GM18951 (cell line): ENCODE measurements at regions not wholly inside any gene's neighbourhood (a gene's known extent, or its start where the extent isn't known, plus 50 kb on each side); places are given as distances from the start of the nearest gene placed in this dataset.

ENCODE experiments used
- POLR2A ChIP-seq: IDR thresholded peaks from 4 replicates; pipeline ENCODE4 v1.6.1; 2011; ENCODE audit warnings: mild to moderate bottlenecking; ENCODE audit not compliant: insufficient read length, insufficient read depth; ENCODE audit errors: extremely low read depth
- in situ Hi-C: fragments of 300-500 bp; cut with MboI; formaldehyde crosslinking; loops from one replicate; pipeline ENCODE4 v1.12.0; 2022; ENCODE audit warnings: low sequenced_read_pairs, mixed read lengths, inconsistent platforms; ENCODE audit not compliant: unreplicated experiment

DNA sequence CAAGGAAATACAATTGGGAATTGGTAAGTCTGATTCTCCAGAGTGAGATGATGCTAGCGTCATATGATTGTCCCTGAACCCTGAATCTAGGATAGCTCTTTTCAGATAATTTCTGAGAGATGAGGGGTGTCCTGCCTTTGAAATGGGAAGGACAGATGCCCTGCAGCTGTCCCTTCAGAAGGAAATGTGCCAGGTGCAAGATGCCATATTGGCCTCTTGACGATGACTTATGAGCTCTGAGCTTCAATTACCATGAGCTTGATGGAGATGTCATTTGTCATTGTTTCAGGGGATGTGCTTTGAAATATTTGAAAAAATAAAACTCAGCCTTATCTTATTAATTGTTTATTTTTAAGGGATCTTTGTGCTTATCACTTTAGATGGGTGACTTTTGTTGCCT lies 185.1 kb downstream of the DACT1 start:
- in situ Hi-C loops = no loop called here
- no peak for TF ChIP-seq POLR2A

DNA sequence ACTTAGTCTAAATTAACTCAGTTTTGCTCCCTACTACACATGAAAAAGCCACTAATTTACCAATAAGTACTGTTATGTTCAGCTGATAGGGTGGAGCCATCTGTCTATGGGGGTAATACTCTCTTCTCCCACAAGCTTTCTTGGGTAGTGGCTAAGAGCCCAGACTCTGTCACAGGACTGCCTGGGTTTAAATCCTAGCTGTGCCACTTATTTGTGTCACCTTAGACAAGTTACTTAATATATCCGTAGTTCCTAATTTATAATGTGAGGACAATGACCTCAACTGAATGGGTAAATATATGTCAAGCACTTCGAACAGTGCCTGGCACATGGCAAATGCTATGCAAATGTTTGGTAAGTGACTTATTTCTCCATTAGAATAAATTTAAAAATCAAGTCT lies 185.6 kb downstream of the DACT1 start:
- no peak for TF ChIP-seq POLR2A

DNA sequence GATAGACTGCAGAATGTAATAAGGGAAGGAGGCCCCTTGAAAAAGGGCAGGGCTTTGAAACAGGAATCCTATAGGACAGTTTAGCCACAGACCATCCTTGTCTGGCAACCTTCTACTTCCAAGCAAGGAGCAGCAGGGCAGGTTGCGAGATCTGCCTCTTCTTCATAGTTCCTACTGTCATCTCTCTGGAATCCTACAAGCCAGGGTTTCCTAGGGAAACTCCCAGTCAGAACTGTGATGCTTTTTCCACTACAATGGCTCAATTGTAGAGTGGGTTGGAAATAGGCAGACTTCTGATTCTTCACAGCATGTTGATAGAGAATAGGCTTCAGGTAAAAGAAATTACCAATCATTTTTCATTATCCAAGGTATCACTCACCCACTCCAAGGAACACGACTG lies 186.3 kb downstream of the DACT1 start:
- in situ Hi-C loops = no loop called here
- no peak for TF ChIP-seq POLR2A

More for the DNA sequence above, 185.6 kb downstream of the DACT1 start:
- in situ Hi-C loops = no loop called here

DNA sequence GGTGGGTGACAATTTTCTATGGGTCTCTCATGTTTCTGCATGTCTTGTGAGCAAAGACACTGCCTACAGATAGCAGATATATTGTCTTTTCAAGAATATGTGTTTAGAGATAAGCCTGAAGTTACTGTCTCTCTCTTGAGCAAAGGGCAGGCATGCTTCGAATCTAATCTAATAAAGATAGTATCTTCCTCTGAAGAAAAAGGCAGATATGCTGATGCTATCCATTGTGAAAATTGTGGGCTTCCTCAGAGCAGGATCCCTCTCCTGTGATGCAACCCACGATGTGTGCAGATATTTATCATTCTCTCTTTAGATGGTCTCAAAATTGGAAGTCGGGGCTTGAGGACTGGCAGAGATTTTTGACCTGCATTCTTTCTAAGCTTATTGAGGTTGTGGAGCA lies 187.0 kb downstream of the DACT1 start:
- no peak for TF ChIP-seq POLR2A
- in situ Hi-C loops = no loop called here

DNA sequence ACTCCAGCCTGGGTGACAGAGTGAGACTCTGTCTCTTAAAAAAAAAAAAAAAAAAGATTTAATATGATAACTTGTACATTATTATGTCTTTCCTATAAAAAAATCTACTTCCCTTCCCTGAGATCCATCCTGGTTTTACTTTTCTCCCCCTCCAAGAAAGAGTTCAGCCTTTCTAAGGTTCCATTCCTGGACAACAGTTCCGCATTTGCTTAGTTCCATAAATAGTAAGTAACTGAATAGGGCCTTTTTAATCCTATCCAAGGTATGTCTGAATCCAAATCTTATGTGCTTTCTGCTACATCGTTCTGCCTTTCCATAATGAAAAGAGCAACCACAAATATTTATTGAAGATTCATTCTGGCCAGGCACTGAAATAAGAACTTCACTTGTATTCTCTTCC lies 187.8 kb downstream of the DACT1 start:
- TF ChIP-seq POLR2A = no peak
- in situ Hi-C loops = no loop called here

DNA sequence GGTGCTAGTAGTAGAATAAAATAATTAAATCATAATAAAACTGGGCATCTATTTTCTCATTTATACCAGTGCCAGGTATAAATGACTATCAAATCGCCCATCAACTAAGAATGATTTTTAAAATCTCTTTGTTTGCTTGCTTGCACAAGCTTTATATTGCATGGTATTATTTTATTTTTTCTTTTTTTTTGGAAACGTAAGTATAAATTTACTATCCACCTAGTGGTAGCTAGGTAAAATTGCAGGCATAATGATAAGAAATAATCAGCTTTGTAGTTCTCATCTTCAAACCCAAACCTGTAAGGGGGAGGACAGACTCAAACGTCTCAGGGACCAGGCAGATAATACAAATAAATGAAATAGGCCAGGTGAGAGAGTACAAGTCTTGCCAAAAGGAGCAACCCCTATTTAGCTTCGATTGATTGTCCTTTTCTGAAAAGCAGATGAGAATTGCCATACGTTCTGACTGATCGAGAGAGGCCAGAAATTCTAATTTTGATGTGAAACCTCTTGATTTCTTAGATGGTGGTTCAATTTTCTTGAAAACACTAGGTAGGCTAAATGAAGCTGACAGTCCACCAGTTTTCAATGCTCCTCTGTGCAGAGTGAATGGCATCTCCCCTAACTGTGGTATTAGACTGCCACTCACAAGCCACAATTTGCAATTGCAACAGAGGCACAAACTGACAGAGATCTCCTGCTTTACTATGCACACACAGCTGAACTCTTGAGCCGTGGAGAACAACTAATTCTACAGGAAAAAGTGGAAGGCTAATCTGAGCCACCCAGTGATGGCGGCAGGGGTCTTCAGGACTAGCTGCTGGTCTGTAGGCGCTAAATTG lies 189.3 kb downstream of the DACT1 start:
- in situ Hi-C loops = no loop called here

DNA sequence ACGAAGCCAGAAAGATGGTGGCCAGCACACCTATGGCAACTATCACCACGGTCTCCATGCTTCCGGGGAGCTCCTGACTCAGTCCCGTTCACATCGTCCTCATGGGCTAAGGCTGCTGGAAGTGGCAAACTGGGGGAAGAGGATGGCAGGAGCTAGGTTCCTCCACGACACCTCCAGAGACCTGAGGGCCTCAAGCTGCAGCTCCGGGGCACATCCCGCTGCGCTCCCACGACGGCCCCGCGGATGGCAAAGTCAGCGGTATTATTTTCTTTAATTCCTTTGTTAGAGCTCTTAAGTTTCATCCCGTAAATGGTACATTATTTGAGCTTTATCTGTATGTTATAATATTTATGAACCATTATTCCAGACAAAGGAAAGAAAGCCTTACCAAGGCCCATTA lies 190.5 kb downstream of the DACT1 start:
- no peak for TF ChIP-seq POLR2A
- in situ Hi-C loops = no loop called here

More for the DNA sequence above, 189.3 kb downstream of the DACT1 start:
- no peak for TF ChIP-seq POLR2A

DNA sequence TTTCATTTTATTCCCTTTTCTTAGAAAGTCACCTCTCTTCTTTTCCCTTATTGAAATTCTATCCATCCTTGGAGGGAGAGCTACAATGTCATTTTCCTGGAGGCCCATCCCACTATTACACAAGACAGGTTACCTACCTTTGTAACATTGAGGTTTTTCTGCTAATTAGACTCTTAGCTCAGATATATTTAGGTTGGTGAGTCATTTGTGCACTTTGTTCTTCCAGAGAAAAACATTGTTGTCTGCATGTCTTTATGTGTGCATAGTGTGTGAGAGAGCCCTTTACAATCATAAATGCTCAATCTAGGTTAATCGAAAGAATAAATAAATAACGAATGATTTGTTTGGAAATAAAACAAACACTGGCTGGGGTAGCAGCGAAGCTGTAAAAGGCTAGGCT lies 191.8 kb downstream of the DACT1 start:
- in situ Hi-C loops = no loop called here
- no peak for TF ChIP-seq POLR2A

DNA sequence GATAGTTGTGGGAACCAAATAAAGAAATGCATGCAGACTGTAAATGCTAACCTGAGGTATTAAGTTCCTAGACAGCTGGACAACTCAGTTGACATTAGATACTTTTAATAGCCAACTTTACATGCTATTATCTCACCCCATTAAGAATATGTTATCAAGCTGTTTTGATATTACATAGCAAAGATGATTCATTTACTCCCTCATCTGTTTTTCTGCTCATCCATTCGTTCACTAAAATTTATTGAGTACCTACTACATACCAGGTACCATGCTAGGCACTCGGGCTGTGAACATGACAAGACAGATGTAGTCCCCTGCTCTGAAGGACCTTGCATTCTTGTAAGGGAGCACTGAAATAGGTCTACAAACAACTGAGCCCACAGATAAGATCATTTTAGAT lies 192.4 kb downstream of the DACT1 start:
- in situ Hi-C loops = no loop called here
- no peak for TF ChIP-seq POLR2A

DNA sequence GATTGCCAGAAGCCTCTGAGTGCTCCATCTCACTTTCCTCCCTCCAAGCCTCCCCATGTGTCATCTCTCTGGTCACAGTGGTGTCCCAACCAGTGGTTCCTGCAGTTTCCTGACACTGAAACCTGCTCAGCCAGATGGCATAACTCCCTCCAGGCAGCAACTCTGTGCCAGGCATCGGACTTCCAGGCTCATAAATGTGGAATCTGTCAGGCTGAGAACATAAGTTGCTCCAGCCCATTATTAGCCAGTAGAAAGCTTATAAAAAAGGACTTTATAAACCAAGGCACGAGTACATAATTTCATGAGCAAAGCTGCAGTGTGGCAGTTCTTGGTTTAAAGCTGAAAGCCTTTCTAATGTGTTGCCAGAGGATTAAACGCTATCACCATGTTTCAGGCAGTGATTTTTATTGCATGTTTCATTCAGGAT lies 194.3 kb downstream of the DACT1 start:
- no peak for TF ChIP-seq POLR2A
- in situ Hi-C loops = no loop called here

DNA sequence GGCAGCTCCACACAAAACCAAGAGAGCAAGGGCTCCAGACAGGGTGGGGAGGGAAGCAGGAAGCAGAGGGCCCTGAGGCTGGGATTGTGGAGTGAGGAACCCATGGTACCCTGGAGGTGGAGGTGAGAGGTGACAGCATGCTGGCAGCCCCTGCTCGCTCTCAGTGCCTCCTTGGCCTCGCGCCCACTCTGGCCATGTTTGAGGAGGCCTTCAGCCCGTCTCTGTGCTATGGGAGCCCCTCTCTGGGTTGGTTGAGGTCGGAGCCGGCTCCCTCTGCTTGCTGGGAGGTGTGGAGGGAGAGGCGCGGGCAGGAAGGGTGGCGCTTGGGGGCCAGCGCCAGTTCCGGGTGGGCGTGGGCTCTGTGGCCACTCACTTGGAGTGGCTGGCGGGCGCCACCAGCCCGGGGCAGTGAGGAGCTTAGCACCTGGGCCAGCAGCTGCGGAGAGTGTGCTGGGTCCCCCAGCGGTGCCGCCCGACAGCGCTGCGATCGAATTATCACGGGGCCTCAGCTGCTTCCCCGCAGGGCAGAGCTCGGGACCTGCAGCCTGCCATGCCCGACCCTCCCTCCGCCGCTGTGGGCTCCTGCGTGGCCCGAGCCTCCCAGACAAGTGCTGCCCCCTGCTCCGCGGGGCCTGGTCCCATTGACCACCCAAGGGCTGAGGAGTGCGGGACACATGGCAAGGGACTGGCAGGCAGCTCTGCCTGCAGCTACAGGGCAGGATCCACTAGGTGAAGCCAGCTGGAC lies 196.0 kb downstream of the DACT1 start:
- in situ Hi-C loops = no loop called here
- TF ChIP-seq POLR2A = no peak

DNA sequence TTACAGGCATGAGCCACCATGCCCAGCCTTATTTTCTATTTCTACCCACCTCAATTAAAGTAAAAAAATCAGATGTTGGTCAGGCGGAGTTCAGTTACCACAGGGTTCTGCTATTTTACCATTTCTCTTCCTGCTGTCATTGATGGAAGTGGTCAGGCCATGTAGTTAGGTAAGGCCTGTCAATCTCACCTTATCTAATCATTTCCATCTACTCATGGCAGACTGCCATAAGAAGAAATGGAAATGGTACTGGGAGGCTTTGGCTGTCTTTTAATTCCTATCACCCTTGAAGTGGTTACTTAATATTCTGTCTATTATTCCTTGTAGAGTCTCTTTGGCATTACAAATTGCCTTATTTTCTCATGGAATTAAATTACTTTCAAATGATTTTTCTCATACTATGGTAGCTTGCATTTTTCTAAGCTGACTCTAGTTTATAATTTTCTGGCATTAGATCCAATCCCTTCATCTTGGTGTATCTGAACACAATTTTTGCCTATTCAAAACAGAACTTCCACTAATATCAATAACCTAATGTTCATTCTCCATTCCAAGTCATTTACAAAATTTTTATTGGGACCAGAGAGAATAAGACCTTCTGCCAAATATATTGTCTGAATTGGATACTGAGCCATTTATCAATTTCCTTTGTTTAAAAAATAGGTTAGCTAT lies 198.7 kb downstream of the DACT1 start:
- TF ChIP-seq POLR2A = no peak
- in situ Hi-C loops = no loop called here

DNA sequence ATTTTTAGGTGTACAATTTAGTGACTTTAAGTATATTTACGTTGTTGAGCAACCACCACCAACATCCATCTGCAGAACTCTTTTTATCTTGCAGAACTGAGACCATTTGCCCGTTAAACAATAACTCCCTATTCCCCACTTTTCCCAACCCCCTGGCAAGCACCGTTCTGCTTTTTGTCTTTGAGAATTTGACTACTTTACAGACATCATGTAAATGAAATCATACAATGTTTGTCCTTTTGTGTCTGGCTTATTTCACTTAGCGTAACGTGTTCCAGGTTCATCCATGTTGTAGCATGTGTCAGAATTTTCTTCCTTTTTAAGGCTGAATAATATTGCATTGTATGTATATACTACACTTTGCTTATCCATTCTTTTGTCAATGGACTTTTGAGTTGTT lies 201.5 kb downstream of the DACT1 start:
- no peak for TF ChIP-seq POLR2A
- in situ Hi-C loops = no loop called here
